SK-N-SH treated with all-trans-retinoic acid at 6 μM for 48 hours (cell line): ENCODE measurements at regions not wholly inside any gene's neighbourhood (a gene's known extent, or its start where the extent isn't known, plus 50 kb on each side); places are given as distances from the start of the nearest gene placed in this dataset.

Source experiments
- ATAC-seq: fragments of 200-7000 bp; cut with Tn5 transposase; 3 replicates; pipeline ENCODE4 v1.9.1; 2020; ENCODE audit warnings: mild to moderate bottlenecking, moderate library complexity
- ARNTL ChIP-seq: fragments of 450-650 bp; formaldehyde crosslinking; IDR thresholded peaks from 2 replicates; pipeline ENCODE4 v1.5.0; 2020; ENCODE audit warnings: low read depth, mild to moderate bottlenecking, moderate library complexity, borderline replicate concordance
- BACH2 ChIP-seq: fragments of 250-450 bp; sonication (Bioruptor Pico); IDR thresholded peaks from 2 replicates; pipeline ENCODE4 v1.9.0; 2021; ENCODE audit warnings: mild to moderate bottlenecking, borderline replicate concordance
- CREB5 ChIP-seq: fragments of 250-450 bp; sonication (Bioruptor Pico); IDR thresholded peaks from 2 replicates; pipeline ENCODE4 v1.5.1; 2020; ENCODE audit warnings: low read depth, mild to moderate bottlenecking, moderate library complexity
- CSDC2 ChIP-seq: fragments of 250-450 bp; sonication (Bioruptor Pico); IDR thresholded peaks from 2 replicates; pipeline ENCODE4 v1.5.0; 2020; ENCODE audit warnings: mild to moderate bottlenecking, moderate library complexity
- CSRNP3 ChIP-seq: fragments of 250-450 bp; sonication (Bioruptor Pico); IDR thresholded peaks from 2 replicates; pipeline ENCODE4 v1.5.1; 2021; ENCODE audit warnings: mild to moderate bottlenecking, moderate library complexity
- ESRRG ChIP-seq: fragments of 250-450 bp; sonication (Bioruptor Pico); IDR thresholded peaks from 2 replicates; pipeline ENCODE4 v1.6.1; 2021; ENCODE audit warnings: mild to moderate bottlenecking
- GLIS3 ChIP-seq: fragments of 250-450 bp; sonication (Bioruptor Pico); IDR thresholded peaks from 2 replicates; pipeline ENCODE4 v1.5.0; 2020; ENCODE audit warnings: mild to moderate bottlenecking, moderate library complexity
- ISL1 ChIP-seq: fragments of 250-450 bp; sonication (Bioruptor Pico); IDR thresholded peaks from 2 replicates; pipeline ENCODE4 v2.1.2; 2022; ENCODE audit warnings: mild to moderate bottlenecking, moderate library complexity
- OSR1 ChIP-seq: fragments of 250-450 bp; sonication (Bioruptor Pico); IDR thresholded peaks from 2 replicates; pipeline ENCODE4 v1.8.0; 2022; ENCODE audit warnings: moderate library complexity, mild to moderate bottlenecking, inconsistent platforms
- POU6F1 ChIP-seq: fragments of 250-450 bp; sonication (Bioruptor Pico); IDR thresholded peaks from 2 replicates; pipeline ENCODE4 v1.8.0; 2021; ENCODE audit warnings: low read depth, mild to moderate bottlenecking, moderate library complexity, borderline replicate concordance
- PPARA ChIP-seq: fragments of 250-450 bp; sonication (Bioruptor Pico); IDR thresholded peaks from 2 replicates; pipeline ENCODE4 v1.5.0; 2020; ENCODE audit warnings: mild to moderate bottlenecking, borderline replicate concordance
- SNAI2 ChIP-seq: fragments of 250-450 bp; sonication (Bioruptor Pico); IDR thresholded peaks from 2 replicates; pipeline ENCODE4 v1.5.0; 2020; ENCODE audit warnings: mild to moderate bottlenecking, moderate library complexity
- TCF4 ChIP-seq: fragments of 250-450 bp; sonication (Bioruptor Pico); IDR thresholded peaks from 2 replicates; pipeline ENCODE4 v1.8.0; 2021; ENCODE audit warnings: mild to moderate bottlenecking, moderate library complexity, borderline replicate concordance
- TOX ChIP-seq: fragments of 250-450 bp; sonication (Bioruptor Pico); IDR thresholded peaks from 2 replicates; pipeline ENCODE4 v1.8.0; 2021; ENCODE audit warnings: mild to moderate bottlenecking, moderate library complexity, borderline replicate concordance
- TSHZ2 ChIP-seq: fragments of 250-450 bp; sonication (Bioruptor Pico); IDR thresholded peaks from 2 replicates; pipeline ENCODE4 v1.5.0; 2020; ENCODE audit warnings: mild to moderate bottlenecking, moderate library complexity
- ZC3H10 ChIP-seq: fragments of 250-450 bp; sonication (Bioruptor Pico); IDR thresholded peaks from 2 replicates; pipeline ENCODE4 v1.5.1; 2021; ENCODE audit warnings: mild to moderate bottlenecking, moderate library complexity
- ZFP3 ChIP-seq: fragments of 250-450 bp; sonication (Bioruptor Pico); IDR thresholded peaks from 2 replicates; pipeline ENCODE4 v1.5.0; 2020; ENCODE audit warnings: mild to moderate bottlenecking, moderate library complexity
- ZFP30 ChIP-seq: fragments of 450-650 bp; formaldehyde crosslinking; IDR thresholded peaks from 2 replicates; pipeline ENCODE4 v1.5.0; 2022; ENCODE audit warnings: mild to moderate bottlenecking, moderate library complexity
- ZNF70 ChIP-seq: fragments of 450-650 bp; formaldehyde crosslinking; IDR thresholded peaks from 2 replicates; pipeline ENCODE4 v1.5.0; 2020; ENCODE audit warnings: mild to moderate bottlenecking, moderate library complexity
- ZNF8 ChIP-seq: fragments of 450-650 bp; formaldehyde crosslinking; IDR thresholded peaks from 2 replicates; pipeline ENCODE4 v1.5.0; 2020; ENCODE audit warnings: mild to moderate bottlenecking, moderate library complexity

GRCh38 chr3:43852066-43852465 is 161.3 kb downstream of the ABHD5 start:
- no peak for ATAC-seq

GRCh38 chr3:43854283-43854682 is 163.5 kb downstream of the ABHD5 start:
- no peak for TF ChIP-seq ZFP30 (CRISPR knock-in tag)
- no peak for TF ChIP-seq ARNTL (CRISPR knock-in tag)
- no peak for TF ChIP-seq ZNF70
- TF ChIP-seq CSRNP3 (CRISPR knock-in tag) = no peak
- no peak for TF ChIP-seq OSR1 (CRISPR knock-in tag)
- no peak for TF ChIP-seq BACH2 (CRISPR knock-in tag)
- ATAC-seq = peak; percentile 43

More at GRCh38 chr3:43852066-43852465, 161.3 kb downstream of the ABHD5 start:
- TF ChIP-seq PPARA (CRISPR knock-in tag) = no peak
- TF ChIP-seq ARNTL (CRISPR knock-in tag) = no peak
- TF ChIP-seq ZNF70 = no peak
- TF ChIP-seq ZFP3 (CRISPR knock-in tag) = no peak
- no peak for TF ChIP-seq BACH2 (CRISPR knock-in tag)
- no peak for TF ChIP-seq POU6F1 (CRISPR knock-in tag)
- TF ChIP-seq CSDC2 (CRISPR knock-in tag) = no peak
- no peak for TF ChIP-seq CSRNP3 (CRISPR knock-in tag)
- TF ChIP-seq, all 23 proteins: peak for 0

- TF ChIP-seq SNAI2 = no peak
- TF ChIP-seq ZNF8 = no peak
- no peak for TF ChIP-seq GLIS3 (CRISPR knock-in tag)
- TF ChIP-seq CSDC2 (CRISPR knock-in tag) = no peak
- no peak for TF ChIP-seq ZC3H10 (CRISPR knock-in tag)
- no peak for TF ChIP-seq BACH2 (CRISPR knock-in tag)
- TF ChIP-seq TCF4 (CRISPR knock-in tag) = no peak
- TF ChIP-seq ZFP3 (CRISPR knock-in tag) = no peak
- TF ChIP-seq CREB5 (CRISPR knock-in tag) = no peak
- TF ChIP-seq TSHZ2 = no peak
- TF ChIP-seq OSR1 (CRISPR knock-in tag) = no peak
- TF ChIP-seq ISL1 (CRISPR knock-in tag) = no peak
- no peak for TF ChIP-seq TOX (CRISPR knock-in tag)
- TF ChIP-seq, all 23 proteins: peak for 0
- ATAC-seq = no peak
These were observed 164.2 kb downstream of the ABHD5 start for GRCh38 chr3:43854916-43855315.

GRCh38 chr3:43855674-43856299 is 165.0 kb downstream of the ABHD5 start:
- ATAC-seq = peak; percentile 98
- TF ChIP-seq POU6F1 (CRISPR knock-in tag) (no peak), ESRRG (CRISPR knock-in tag) (no peak), SNAI2 (no peak), TSHZ2 (no peak), TCF4 (CRISPR knock-in tag) (no peak), CSDC2 (CRISPR knock-in tag) (no peak), TOX (CRISPR knock-in tag) (no peak), ZNF8 (no peak), ZFP3 (CRISPR knock-in tag) (no peak), ZFP30 (CRISPR knock-in tag) (no peak), PPARA (CRISPR knock-in tag) (no peak)
